Fibroblast of lung (primary cell): ENCODE measurements at regions not wholly inside any gene's neighbourhood (a gene's known extent, or its start where the extent isn't known, plus 50 kb on each side); places are given as distances from the start of the nearest gene placed in this dataset.

ENCODE experiments used
- CTCF ChIP-seq, 2 donors: IDR thresholded peaks in 1 of 2; conservative IDR thresholded peaks in 1 of 2; 1 replicate in 1 of 2; 2 replicates in 1 of 2; pipeline ENCODE4 v1.5.1; 2011 to 2012; ENCODE audit warnings: low read length in 2 of 2, control low read depth in 1 of 2, inconsistent platforms in 1 of 2, low read depth in 1 of 2, mild to moderate bottlenecking in 1 of 2
- EZH2 ChIP-seq: IDR thresholded peaks from 2 replicates; pipeline ENCODE4 v1.5.1; 2012; ENCODE audit warnings: low read length, control low read depth, mild to moderate bottlenecking; ENCODE audit errors: missing control alignments

GRCh38 chr13:59133903-59134302 lies 1029.8 kb downstream of the DIAPH3 start:
- no peak for TF ChIP-seq CTCF (conservative IDR thresholded peaks at IDR 0.05 in 1 of 2, IDR thresholded peaks at IDR 0.05 in 1 of 2; ENCODE audit: low read depth in 1 of 2, low read length in 2 of 2)
- no peak for TF ChIP-seq EZH2
